MCF 10A (cell line): ENCODE measurements at regions not wholly inside any gene's neighbourhood (a gene's known extent, or its start where the extent isn't known, plus 50 kb on each side); places are given as distances from the start of the nearest gene placed in this dataset.
"Not testable (repeated sequence)": the region's sequence is repeated elsewhere in the genome, so short reads cannot be mapped to it uniquely, and the experiment has no call there.

Source experiments
- BruUV-seq: library from RNA; stranded (reverse); fragments of 400-500 nt; replicated peaks from 2 replicates; lab custom pipeline; 2021; lab: Mats Ljungman, UMichigan
- CTCF ChIA-PET: fragments of 300-600 bp; sonication (Branson Sonifier 250); formaldehyde crosslinking; extraction: SDS; loops from one replicate; lab custom pipeline; 2021; ENCODE audit warnings: antibody characterized with exemption, inconsistent platforms; lab: Yijun Ruan, JAX
- POLR2A ChIA-PET: fragments of 300-600, 350-650 bp; sonication (Branson Sonifier 250); formaldehyde crosslinking; extraction: SDS; loops from one replicate; lab custom pipeline; 2020; ENCODE audit warnings: antibody characterized with exemption, inconsistent platforms; lab: Yijun Ruan, JAX
- DNase-seq: peaks from one replicate; pipeline ENCODE4 v3.0.0-alpha.2; 2018; ENCODE audit not compliant: unreplicated experiment
- H3K27ac Mint-ChIP-seq: one replicate; pipeline ENCODE4 v1.8.0; 2022; ENCODE audit warnings: mild to moderate bottlenecking, low read depth, mixed read lengths; ENCODE audit not compliant: unreplicated experiment
- H3K27me3 Mint-ChIP-seq: one replicate; pipeline ENCODE4 v1.8.0; 2022; ENCODE audit warnings: mixed read lengths; ENCODE audit not compliant: insufficient read depth, unreplicated experiment
- H3K36me3 Mint-ChIP-seq: one replicate; pipeline ENCODE4 v1.8.0; 2022; ENCODE audit warnings: mild to moderate bottlenecking, moderate library complexity, mixed read lengths; ENCODE audit not compliant: insufficient read depth, unreplicated experiment
- H3K4me1 Mint-ChIP-seq: one replicate; pipeline ENCODE4 v1.8.0; 2022; ENCODE audit warnings: mixed read lengths; ENCODE audit not compliant: insufficient read depth, unreplicated experiment
- H3K4me3 Mint-ChIP-seq: one replicate; pipeline ENCODE4 v1.8.0; 2022; ENCODE audit warnings: mild to moderate bottlenecking, moderate library complexity, mixed read lengths; ENCODE audit not compliant: unreplicated experiment
- H3K9me3 Mint-ChIP-seq: one replicate; pipeline ENCODE4 v1.8.0; 2022; ENCODE audit warnings: mixed read lengths; ENCODE audit not compliant: unreplicated experiment
- intact Hi-C: fragments of 100-400 bp; cut with micrococcal nuclease; formaldehyde crosslinking; loops from 2 replicates; pipeline ENCODE4 v1.14.1; 2022
- TF ChIP-seq, protein P1 (sequence below): fragments of 200-600 bp; IDR thresholded peaks from one replicate; pipeline ENCODE4 v1.8.0; 2022; ENCODE audit warnings: antibody characterized with exemption, mild to moderate bottlenecking; ENCODE audit not compliant: unreplicated experiment

DNA sequence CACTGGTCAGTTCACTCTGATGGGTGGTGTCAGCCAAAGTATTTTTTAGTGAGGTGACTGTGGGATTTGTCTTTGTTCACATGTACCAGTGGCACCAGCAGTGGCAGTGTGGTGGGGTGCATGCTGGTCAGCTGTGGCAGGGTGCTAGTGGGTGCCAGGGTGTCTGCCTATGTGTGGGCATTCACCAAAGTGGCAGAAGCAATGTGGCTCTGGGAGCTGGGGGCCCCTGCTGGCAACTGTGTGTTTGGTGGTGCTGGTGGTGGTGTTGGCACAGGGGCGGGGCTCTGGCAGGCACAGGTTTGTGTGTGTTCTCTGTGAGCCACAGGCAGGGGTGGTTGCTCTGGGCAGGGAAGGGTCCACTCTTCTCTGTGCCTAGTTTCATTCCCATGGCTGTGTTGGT lies 161.5 kb downstream of the CENPF start:
- H3K36me3 Mint-ChIP-seq: no peaks in the 10 kb centered on the region
- H3K9me3 Mint-ChIP-seq: peaks cover 41% of the 10 kb centered on the region
- H3K27ac Mint-ChIP-seq: no peak overlapping the region
- intact Hi-C loops: no loop called here
- ChIA-PET CTCF (interaction anchor here (0.7 to 1.1 kb wide), 3 partner anchors 8 to 379 kb away, joined by 3 to 5 read pairs (median 3); no protein-coding TSS in a partner anchor), POLR2A (no interaction called here)
- no peaks in the 10 kb centered on the region for H3K4me1 Mint-ChIP-seq
- TF ChIP-seq, protein P1, sequence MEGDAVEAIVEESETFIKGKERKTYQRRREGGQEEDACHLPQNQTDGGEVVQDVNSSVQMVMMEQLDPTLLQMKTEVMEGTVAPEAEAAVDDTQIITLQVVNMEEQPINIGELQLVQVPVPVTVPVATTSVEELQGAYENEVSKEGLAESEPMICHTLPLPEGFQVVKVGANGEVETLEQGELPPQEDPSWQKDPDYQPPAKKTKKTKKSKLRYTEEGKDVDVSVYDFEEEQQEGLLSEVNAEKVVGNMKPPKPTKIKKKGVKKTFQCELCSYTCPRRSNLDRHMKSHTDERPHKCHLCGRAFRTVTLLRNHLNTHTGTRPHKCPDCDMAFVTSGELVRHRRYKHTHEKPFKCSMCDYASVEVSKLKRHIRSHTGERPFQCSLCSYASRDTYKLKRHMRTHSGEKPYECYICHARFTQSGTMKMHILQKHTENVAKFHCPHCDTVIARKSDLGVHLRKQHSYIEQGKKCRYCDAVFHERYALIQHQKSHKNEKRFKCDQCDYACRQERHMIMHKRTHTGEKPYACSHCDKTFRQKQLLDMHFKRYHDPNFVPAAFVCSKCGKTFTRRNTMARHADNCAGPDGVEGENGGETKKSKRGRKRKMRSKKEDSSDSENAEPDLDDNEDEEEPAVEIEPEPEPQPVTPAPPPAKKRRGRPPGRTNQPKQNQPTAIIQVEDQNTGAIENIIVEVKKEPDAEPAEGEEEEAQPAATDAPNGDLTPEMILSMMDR: no peak
- H3K4me3 Mint-ChIP-seq: no peak overlapping the region
- H3K27me3 Mint-ChIP-seq: no peaks in the 10 kb centered on the region
- DNase-seq: no peak
- no TSS peak for BruUV-seq

DNA sequence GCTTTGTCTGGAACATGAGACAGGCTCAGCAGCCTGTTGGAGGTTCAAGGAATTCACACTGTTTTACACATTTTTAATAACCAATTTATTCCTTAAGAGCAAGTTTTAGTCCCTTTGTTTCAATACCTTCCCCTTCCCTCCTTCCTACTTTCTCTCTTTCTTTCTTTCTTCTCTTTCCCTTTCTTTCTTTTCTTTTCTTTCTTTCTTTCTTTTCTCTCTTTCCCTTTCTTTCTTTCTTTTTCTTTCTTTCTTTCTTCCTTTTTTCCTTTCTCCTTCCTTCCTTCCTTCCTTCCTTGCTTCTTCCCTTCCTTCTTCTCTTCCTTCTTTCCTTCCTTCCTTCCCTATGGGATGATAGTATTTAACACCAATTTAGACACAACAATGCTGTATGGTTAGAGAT lies 164.2 kb downstream of the CENPF start:
- Mint-ChIP-seq H3K36me3 (no peaks in the 10 kb centered on the region), H3K27me3 (no peaks in the 10 kb centered on the region), H3K4me3 (no peak overlapping the region), H3K9me3 (peaks cover 19% of the 10 kb centered on the region), H3K4me1 (no peaks in the 10 kb centered on the region), H3K27ac (no peak overlapping the region)
- TF ChIP-seq, protein P1: no peak
- intact Hi-C loops: no loop called here
- no peak for DNase-seq
- ChIA-PET CTCF (interaction anchor here (1.0 to 1.4 kb wide), 2 partner anchors 10 to 22 kb away, joined by 5 to 6 read pairs; no protein-coding TSS in a partner anchor), POLR2A (interaction anchor here (1.1 kb wide), 2 partner anchors 10 to 21 kb away, joined by 3 to 4 read pairs; no protein-coding TSS in a partner anchor)
- no TSS peak for BruUV-seq

DNA sequence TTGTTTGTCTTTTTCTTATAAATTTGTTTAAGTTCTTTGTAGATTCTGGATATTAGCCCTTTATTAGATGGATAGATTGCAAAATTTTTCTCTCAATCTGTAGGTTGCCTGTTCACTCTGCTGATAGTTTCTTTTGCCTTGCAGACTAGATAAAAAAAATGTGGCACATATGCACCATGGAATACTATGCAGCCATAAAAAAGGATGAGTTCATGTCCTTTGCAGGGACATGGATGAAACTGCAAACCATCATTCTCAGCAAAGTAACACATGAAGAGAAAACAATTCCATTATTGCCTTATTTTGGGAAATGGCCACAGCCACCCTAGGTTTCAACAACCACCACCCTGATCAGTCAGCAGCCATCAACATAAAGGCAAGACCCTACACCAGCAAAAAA lies 166.7 kb downstream of the CENPF start:
- H3K4me3 Mint-ChIP-seq, H3K9me3 Mint-ChIP-seq, BruUV-seq, intact Hi-C loops, H3K36me3 Mint-ChIP-seq, DNase-seq, POLR2A ChIA-PET, H3K4me1 Mint-ChIP-seq, H3K27me3 Mint-ChIP-seq, H3K27ac Mint-ChIP-seq, CTCF ChIA-PET: not testable (repeated sequence)

DNA sequence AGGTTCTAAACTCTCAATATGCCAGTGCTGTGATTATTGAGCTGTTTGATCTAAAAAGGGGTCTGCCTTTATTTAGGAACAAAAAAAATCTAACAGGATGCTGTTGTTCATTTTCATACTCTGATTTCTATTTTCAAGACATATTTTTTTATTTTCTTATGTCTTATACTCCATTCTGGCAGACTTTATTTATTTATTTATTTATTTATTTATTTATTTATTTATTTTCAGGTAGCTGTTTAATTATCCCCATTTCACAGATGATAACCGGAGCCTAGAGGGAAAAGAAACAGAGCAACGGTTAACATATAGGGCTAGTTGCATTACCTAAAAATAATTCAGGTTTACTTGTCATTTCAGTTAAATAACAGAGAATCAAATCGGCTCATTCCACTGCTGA lies 174.4 kb downstream of the CENPF start:
- ChIA-PET CTCF (interaction anchor here (0.6 to 1.5 kb wide), 2 partner anchors 10 to 1049 kb away, joined by 3 to 6 read pairs; no protein-coding TSS in a partner anchor), POLR2A (interaction anchor here (0.8 to 1.3 kb wide), 3 partner anchors 10 to 11 kb away, joined by 4 to 5 read pairs (median 4); no protein-coding TSS in a partner anchor)
- H3K36me3 Mint-ChIP-seq: no peaks in the 10 kb centered on the region
- BruUV-seq: no TSS peak
- intact Hi-C loops: no loop called here
- no peaks in the 10 kb centered on the region for H3K27me3 Mint-ChIP-seq
- TF ChIP-seq, protein P1: no peak
- no peaks in the 10 kb centered on the region for H3K9me3 Mint-ChIP-seq
- no peak for DNase-seq
- no peaks in the 10 kb centered on the region for H3K4me1 Mint-ChIP-seq
- no peak overlapping the region for H3K27ac Mint-ChIP-seq
- no peak overlapping the region for H3K4me3 Mint-ChIP-seq
